C1 segment of cervical spinal cord (tissue), 14 donors: ENCODE measurements at regions not wholly inside any gene's neighbourhood (a gene's known extent, or its start where the extent isn't known, plus 50 kb on each side); places are given as distances from the start of the nearest gene placed in this dataset.
A peak's percentile ranks its signal among the peaks of the same experiment; 100 is the strongest.
"Not testable (repeated sequence)": the region's sequence is repeated elsewhere in the genome, so short reads cannot be mapped to it uniquely, and the experiment has no call there.

Source experiments
- DNase-seq, 14 donors: peaks; one replicate each; lab custom pipeline; 2025; lab: John Stamatoyannopoulos, UW

- DNase-seq: peak in 6 of 14 donors; percentile 12 to 45 (median 20)
These were observed 62.6 kb upstream of the EN2 start for GRCh38 chr7:155395176-155395797.

- no peak for DNase-seq
These were observed 61.3 kb upstream of the EN2 start for GRCh38 chr7:155396661-155397060.

GRCh38 chr7:155397758-155398714 lies 59.9 kb upstream of the EN2 start:
- not testable (repeated sequence) for DNase-seq

- no peak for DNase-seq
These were observed 59.0 kb upstream of the EN2 start for GRCh38 chr7:155398944-155399343.

- DNase-seq: no peak
These were observed 58.4 kb upstream of the EN2 start for GRCh38 chr7:155399577-155399976.

- DNase-seq: no peak
These were observed 56.7 kb upstream of the EN2 start for GRCh38 chr7:155401231-155401630.

GRCh38 chr7:155401884-155402283 lies 56.0 kb upstream of the EN2 start:
- no peak for DNase-seq

GRCh38 chr7:155402941-155403340 lies 55.0 kb upstream of the EN2 start:
- DNase-seq: peak in 5 of 14 donors; percentile 17 to 54 (median 46)

- DNase-seq: peak in 1 of 14 donors; percentile 42
These were observed 53.0 kb upstream of the EN2 start for GRCh38 chr7:155404976-155405375.

- DNase-seq: peak in 7 of 14 donors; percentile 8 to 73 (median 23)
These were observed 52.3 kb upstream of the EN2 start for GRCh38 chr7:155405399-155406318.

GRCh38 chr7:155407799-155408198 lies 50.1 kb upstream of the EN2 start:
- no peak for DNase-seq
